Esophagus muscularis mucosa (tissue), 4 donors: ENCODE measurements at regions not wholly inside any gene's neighbourhood (a gene's known extent, or its start where the extent isn't known, plus 50 kb on each side); places are given as distances from the start of the nearest gene placed in this dataset.
"Not testable (repeated sequence)": the region's sequence is repeated elsewhere in the genome, so short reads cannot be mapped to it uniquely, and the experiment has no call there.

Experiments used
- DNase-seq: peaks from one replicate; pipeline ENCODE4 v3.0.0-alpha.2; 2017; ENCODE audit errors: extremely low spot score
- H3K27ac ChIP-seq, 4 donors: fragments of 200-600 bp; sonication (generic); replicated peaks in 1 of 4; 1 replicate in 3 of 4; 2 replicates in 1 of 4; pipeline ENCODE4 v1.5.1; 2016 to 2019; ENCODE audit warnings: mild to moderate bottlenecking in 1 of 4
- H3K27me3 ChIP-seq, 4 donors: fragments of 200-600 bp; sonication (generic); one replicate each; pipeline versions ENCODE4 v1.5.1 to v1.6.0; 2016 to 2019
- H3K36me3 ChIP-seq, 4 donors: fragments of 200-600 bp; sonication (generic); one replicate each; pipeline ENCODE4 v1.5.1; 2016 to 2019
- H3K4me1 ChIP-seq, 4 donors: fragments of 200-600 bp; sonication (generic); one replicate each; pipeline ENCODE4 v1.5.1; 2016 to 2019
- H3K4me3 ChIP-seq, 4 donors: fragments of 200-600 bp; sonication (generic); 1 replicate in 2 of 4; 2 replicates in 2 of 4; pipeline ENCODE4 v1.5.1; 2016 to 2019; ENCODE audit warnings: mild to moderate bottlenecking in 4 of 4, moderate library complexity in 1 of 4
- H3K9me3 ChIP-seq, 4 donors: fragments of 200-600 bp; sonication (generic); 1 replicate in 3 of 4; 2 replicates in 1 of 4; pipeline ENCODE4 v1.5.1; 2016 to 2019
- EP300 ChIP-seq: sonication (generic); formaldehyde crosslinking; IDR thresholded peaks from one replicate; pipeline ENCODE4 v1.6.1; 2017; ENCODE audit warnings: antibody characterized with exemption
- POLR2A ChIP-seq: fragments of 450-650 bp; IDR thresholded peaks from one replicate; pipeline ENCODE4 v1.6.1; 2017; ENCODE audit warnings: antibody characterized with exemption, moderate library complexity, mild to moderate bottlenecking, low read depth
- POLR2AphosphoS5 ChIP-seq, 2 donors: sonication (generic); formaldehyde crosslinking; IDR thresholded peaks; one replicate each; pipeline ENCODE4 v1.6.1; 2017; ENCODE audit warnings: antibody characterized with exemption in 2 of 2
- WGBS: methylation state at CpG from one replicate; pipeline ENCODE4 v1.1.5; 2018; 5-methylcytosine and 5-hydroxymethylcytosine counted together
- intact Hi-C: fragments of 100-400 bp; cut with DNase I; formaldehyde crosslinking; loops from one replicate; pipeline ENCODE4 v1.15.1; 2023
- TF ChIP-seq, protein P1 (sequence below), 3 experiments: fragments of 200-600 bp in 2 of 3; fragments of 450-650 bp in 1 of 3; sonication (generic) in 2 of 3; IDR thresholded peaks; one replicate each; pipeline ENCODE4 v1.5.1; 2017 to 2019; ENCODE audit warnings: antibody characterized with exemption in 3 of 3, mild to moderate bottlenecking in 2 of 3, moderate library complexity in 1 of 3

GRCh38 chr10:33483816-33484190 is 149.3 kb upstream of the NRP1 start:
- no peaks in the 10 kb centered on the region for H3K36me3 ChIP-seq
- no peaks in the 10 kb centered on the region for H3K9me3 ChIP-seq
- no peak for DNase-seq
- H3K4me1 ChIP-seq, result peaks cover 0 to 40% (median 32%) of the 10 kb centered on the region in 4 donors
- H3K27me3 ChIP-seq, result no peaks in the 10 kb centered on the region
- no peak overlapping the region for H3K27ac ChIP-seq
- WGBS, result 96% methylated on average over 3 of the region's 3 CpGs
- H3K4me3 ChIP-seq, result no peak overlapping the region
- no peak for TF ChIP-seq EP300
- TF ChIP-seq POLR2A, result no peak
- intact Hi-C loops, result no loop called here

- no peak for DNase-seq
- Histone ChIP-seq H3K4me1 (peaks cover 0 to 40% (median 32%) of the 10 kb centered on the region in 4 donors), H3K36me3 (no peaks in the 10 kb centered on the region), H3K9me3 (no peaks in the 10 kb centered on the region), H3K4me3 (no peak overlapping the region), H3K27me3 (no peaks in the 10 kb centered on the region), H3K27ac (no peak overlapping the region)
- intact Hi-C loops, result no loop called here
- 48% methylated on average over 5 of the region's 5 CpGs for WGBS
- TF ChIP-seq POLR2A (no peak), POLR2AphosphoS5 (IDR thresholded peaks at IDR 0.05) (no peak), EP300 (no peak)
- TF ChIP-seq, protein P1, sequence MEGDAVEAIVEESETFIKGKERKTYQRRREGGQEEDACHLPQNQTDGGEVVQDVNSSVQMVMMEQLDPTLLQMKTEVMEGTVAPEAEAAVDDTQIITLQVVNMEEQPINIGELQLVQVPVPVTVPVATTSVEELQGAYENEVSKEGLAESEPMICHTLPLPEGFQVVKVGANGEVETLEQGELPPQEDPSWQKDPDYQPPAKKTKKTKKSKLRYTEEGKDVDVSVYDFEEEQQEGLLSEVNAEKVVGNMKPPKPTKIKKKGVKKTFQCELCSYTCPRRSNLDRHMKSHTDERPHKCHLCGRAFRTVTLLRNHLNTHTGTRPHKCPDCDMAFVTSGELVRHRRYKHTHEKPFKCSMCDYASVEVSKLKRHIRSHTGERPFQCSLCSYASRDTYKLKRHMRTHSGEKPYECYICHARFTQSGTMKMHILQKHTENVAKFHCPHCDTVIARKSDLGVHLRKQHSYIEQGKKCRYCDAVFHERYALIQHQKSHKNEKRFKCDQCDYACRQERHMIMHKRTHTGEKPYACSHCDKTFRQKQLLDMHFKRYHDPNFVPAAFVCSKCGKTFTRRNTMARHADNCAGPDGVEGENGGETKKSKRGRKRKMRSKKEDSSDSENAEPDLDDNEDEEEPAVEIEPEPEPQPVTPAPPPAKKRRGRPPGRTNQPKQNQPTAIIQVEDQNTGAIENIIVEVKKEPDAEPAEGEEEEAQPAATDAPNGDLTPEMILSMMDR (IDR thresholded peaks at IDR 0.05), result no peak
Observed at GRCh38 chr10:33483124-33483815, 148.8 kb upstream of the NRP1 start.

DNA sequence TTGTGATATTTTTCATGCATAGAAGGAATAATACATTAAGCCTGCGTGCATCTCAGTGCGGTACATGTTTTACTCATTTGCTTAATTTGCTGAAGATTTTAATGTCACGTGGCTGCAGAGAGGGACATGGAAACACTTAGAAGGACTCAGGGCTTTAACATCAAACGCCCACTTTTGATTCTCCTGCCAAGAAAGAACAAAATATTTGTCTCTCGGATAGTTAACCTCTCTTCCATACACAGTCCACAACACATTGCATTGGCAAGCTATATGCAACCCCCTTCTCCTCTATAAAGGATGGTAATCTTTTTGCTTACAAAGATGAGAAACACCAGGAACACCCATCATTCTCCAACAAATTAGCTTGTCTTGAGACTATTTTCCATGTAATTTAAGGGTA is 148.0 kb upstream of the NRP1 start:
- WGBS, result 48% methylated on average over 5 of the region's 5 CpGs
- intact Hi-C loops, result no loop called here
- peak; percentile 62 for DNase-seq
- H3K4me3 ChIP-seq, result no peak overlapping the region
- no peaks in the 10 kb centered on the region for H3K9me3 ChIP-seq
- no peak overlapping the region for H3K27ac ChIP-seq
- H3K36me3 ChIP-seq, result no peaks in the 10 kb centered on the region
- H3K27me3 ChIP-seq, result no peaks in the 10 kb centered on the region
- peaks cover 0 to 38% (median 30%) of the 10 kb centered on the region in 4 donors for H3K4me1 ChIP-seq
- no peak for TF ChIP-seq POLR2A
- no peak for TF ChIP-seq POLR2AphosphoS5 (IDR thresholded peaks at IDR 0.05)
- TF ChIP-seq, protein P1 (IDR thresholded peaks at IDR 0.05), result no peak
- no peak for TF ChIP-seq EP300

GRCh38 chr10:33481184-33481583 is 146.7 kb upstream of the NRP1 start:
- Histone ChIP-seq H3K4me3 (no peak overlapping the region), H3K4me1 (peaks cover 0 to 25% (median 18%) of the 10 kb centered on the region in 4 donors), H3K36me3 (no peaks in the 10 kb centered on the region), H3K27me3 (no peaks in the 10 kb centered on the region), H3K9me3 (no peaks in the 10 kb centered on the region), H3K27ac (no peak overlapping the region)
- intact Hi-C loops, result no loop called here
- WGBS, result 91% methylated on average over 1 of the region's 1 CpG
- TF ChIP-seq POLR2A, result no peak
- no peak for TF ChIP-seq EP300
- TF ChIP-seq, protein P1 (IDR thresholded peaks at IDR 0.05), result no peak
- TF ChIP-seq POLR2AphosphoS5 (IDR thresholded peaks at IDR 0.05), result no peak
- DNase-seq, result no peak

DNA sequence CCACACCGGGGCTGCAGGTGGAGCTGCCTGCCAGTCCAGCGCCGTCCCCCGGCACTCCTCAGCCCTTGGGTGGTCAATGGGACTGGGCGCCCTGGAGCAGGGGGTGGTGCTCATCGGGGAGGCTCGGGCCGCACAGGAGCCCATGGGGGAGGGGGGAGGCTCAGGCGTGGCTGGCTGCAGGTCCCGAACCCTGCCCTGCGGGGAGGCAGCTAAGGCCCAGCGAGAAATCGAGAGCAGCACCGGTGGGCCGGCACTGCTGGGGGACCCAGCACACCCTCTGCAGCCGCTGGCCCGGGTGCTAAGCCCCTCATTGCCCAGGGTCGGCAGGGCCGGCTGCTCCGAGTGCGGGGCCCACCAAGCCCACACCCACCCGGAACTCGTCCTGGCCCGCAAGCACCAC is 145.9 kb upstream of the NRP1 start:
- H3K4me3 ChIP-seq, H3K36me3 ChIP-seq, H3K27ac ChIP-seq, intact Hi-C loops, H3K9me3 ChIP-seq, H3K27me3 ChIP-seq: not testable (repeated sequence)
- 90% methylated on average over 8 of the region's 24 CpGs for WGBS
- peaks cover 0 to 25% (median 15%) of the 10 kb centered on the region in 4 donors for H3K4me1 ChIP-seq
- peak; percentile 68 for DNase-seq

- intact Hi-C loops, result no loop called here
- no peak overlapping the region for H3K4me3 ChIP-seq
- WGBS, result 91% methylated on average over 5 of the region's 5 CpGs
- no peaks in the 10 kb centered on the region for H3K36me3 ChIP-seq
- peaks cover 0 to 15% (median 13%) of the 10 kb centered on the region in 4 donors for H3K4me1 ChIP-seq
- DNase-seq, result peak; percentile 26
- TF ChIP-seq POLR2AphosphoS5 (IDR thresholded peaks at IDR 0.05) (no peak), EP300 (no peak), POLR2A (no peak)
- TF ChIP-seq, protein P1 (IDR thresholded peaks at IDR 0.05), result no peak
- no peaks in the 10 kb centered on the region for H3K27me3 ChIP-seq
- H3K9me3 ChIP-seq, result no peaks in the 10 kb centered on the region
- H3K27ac ChIP-seq, result no peak overlapping the region
Observed at GRCh38 chr10:33478675-33479125, 144.2 kb upstream of the NRP1 start.
